SU-DHL-6 (cell line): ENCODE measurements at regions not wholly inside any gene's neighbourhood (a gene's known extent, or its start where the extent isn't known, plus 50 kb on each side); places are given as distances from the start of the nearest gene placed in this dataset.
"Not testable (repeated sequence)": the region's sequence is repeated elsewhere in the genome, so short reads cannot be mapped to it uniquely, and the experiment has no call there.

Experiments
- CTCF ChIP-seq: fragments of 200-600 bp; sonication (generic); IDR thresholded peaks from one replicate; pipeline ENCODE4 v1.5.1; 2017; ENCODE audit warnings: antibody characterized with exemption, mild to moderate bottlenecking, low read length, moderate library complexity; ENCODE audit not compliant: insufficient read depth, poor library complexity, severe bottlenecking
- EZH2phosphoT487 ChIP-seq: fragments of 200-600 bp; sonication (generic), shearing (Covaris generic); conservative IDR thresholded peaks from 2 replicates; pipeline ENCODE4 v1.6.1; 2018; ENCODE audit warnings: mild to moderate bottlenecking, antibody characterized with exemption, low read length, moderate library complexity, mixed read lengths

- TF ChIP-seq CTCF, EZH2phosphoT487: not testable (repeated sequence)
Measured at GRCh38 chr16:21505751-21506520, 93.4 kb upstream of the METTL9 start.
